ENCODE measurements at regions not wholly inside any gene's neighbourhood (a gene's known extent, or its start where the extent isn't known, plus 50 kb on each side); places are given as distances from the start of the nearest gene placed in this dataset.

- TF ChIP-seq CTCF (IDR thresholded peaks at IDR 0.05): peak in 4 of 6 experiments; percentile 23 to 62 (median 46)
- TF ChIP-seq POLR2A (IDR thresholded peaks at IDR 0.05): no peak
- intact Hi-C loops (cut with DNase I): no loop called here
- Histone ChIP-seq H3K36me3 (no peaks in the 10 kb centered on the region), H3K9me3 (no peaks in the 10 kb centered on the region), H3K27me3 (no peaks in the 10 kb centered on the region), H3K4me1 (no peaks in the 10 kb centered on the region), H3K4me3 (no peak overlapping the region), H3K27ac (no peak overlapping the region)
- no peak for DNase-seq
- 32 to 41% methylated on average over 4 of the region's 4 CpGs for WGBS, 2 donors
Measured at GRCh38 chr6:50655848-50656453, 57.4 kb upstream of the TFAP2D start.

GRCh38 chr6:50657513-50657912 lies 55.8 kb upstream of the TFAP2D start:
- intact Hi-C loops (cut with DNase I): no loop called here
- TF ChIP-seq POLR2A (IDR thresholded peaks at IDR 0.05) (no peak), CTCF (IDR thresholded peaks at IDR 0.05) (no peak)
- Histone ChIP-seq H3K9me3 (no peaks in the 10 kb centered on the region), H3K27me3 (no peaks in the 10 kb centered on the region), H3K4me3 (no peak overlapping the region), H3K27ac (no peak overlapping the region), H3K4me1 (no peaks in the 10 kb centered on the region), H3K36me3 (no peaks in the 10 kb centered on the region)
- no peak for DNase-seq
- 63 to 92% methylated on average over 1 of the region's 1 CpG for WGBS, 2 donors

GRCh38 chr6:50658561-50658960 lies 54.8 kb upstream of the TFAP2D start:
- DNase-seq: no peak
- no peaks in the 10 kb centered on the region for H3K4me1 ChIP-seq
- WGBS, 2 donors: 25 to 37% methylated on average over 2 of the region's 2 CpGs
- no peak overlapping the region for H3K27ac ChIP-seq
- TF ChIP-seq POLR2A (IDR thresholded peaks at IDR 0.05) (no peak), CTCF (IDR thresholded peaks at IDR 0.05) (no peak)
- H3K9me3 ChIP-seq: no peaks in the 10 kb centered on the region
- no peaks in the 10 kb centered on the region for H3K36me3 ChIP-seq
- no peaks in the 10 kb centered on the region for H3K27me3 ChIP-seq
- intact Hi-C loops (cut with DNase I): no loop called here
- no peak overlapping the region for H3K4me3 ChIP-seq

- Histone ChIP-seq H3K36me3 (no peaks in the 10 kb centered on the region), H3K27me3 (no peaks in the 10 kb centered on the region), H3K27ac (no peak overlapping the region), H3K9me3 (no peaks in the 10 kb centered on the region), H3K4me3 (no peak overlapping the region), H3K4me1 (no peaks in the 10 kb centered on the region)
- intact Hi-C loops (cut with DNase I): no loop called here
- TF ChIP-seq POLR2A (IDR thresholded peaks at IDR 0.05) (no peak), CTCF (IDR thresholded peaks at IDR 0.05) (no peak)
- 69 to 85% methylated on average over 1 of the region's 1 CpG for WGBS, 2 donors
- DNase-seq: no peak
Measured at GRCh38 chr6:50661636-50662035, 51.7 kb upstream of the TFAP2D start.

All from esophagus squamous epithelium (tissue), 5 donors.